ENCODE measurements at regions not wholly inside any gene's neighbourhood (a gene's known extent, or its start where the extent isn't known, plus 50 kb on each side); places are given as distances from the start of the nearest gene placed in this dataset.

DNA sequence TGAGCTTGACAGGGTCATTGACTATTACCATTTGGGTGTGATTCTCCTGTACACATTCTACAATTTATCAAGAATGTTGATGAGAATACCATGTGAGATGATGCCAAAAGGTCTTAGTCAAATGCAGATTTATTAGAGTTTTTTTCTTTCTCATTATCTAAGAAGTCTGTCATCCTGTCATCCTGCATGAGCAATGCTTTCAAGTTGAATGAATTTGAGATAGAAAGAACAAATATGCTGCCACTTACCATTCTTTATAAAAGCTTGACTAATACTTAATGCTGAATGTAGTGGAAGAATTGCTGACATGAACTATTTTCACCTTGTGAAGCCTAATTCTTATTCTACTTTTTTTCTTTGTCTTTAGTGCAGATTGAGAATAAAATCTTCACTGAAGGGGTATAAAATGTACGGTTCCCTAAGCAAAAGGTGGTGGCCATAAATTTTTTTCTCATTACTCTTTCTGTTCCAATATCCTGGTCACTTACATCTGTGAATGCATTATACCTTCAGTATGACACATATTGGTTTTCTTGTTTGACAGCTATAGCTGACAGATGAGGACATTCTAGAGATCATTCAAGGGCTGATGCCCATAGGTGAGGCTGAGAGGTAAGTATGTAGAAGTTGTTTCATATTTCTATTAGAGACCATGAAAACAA lies 1434.7 kb downstream of the SLITRK1 start:
- Histone ChIP-seq H3K9me3 (no peaks in the 10 kb centered on the region), H3K27ac (no peak overlapping the region), H3K9ac (ENCODE audit: low read depth in 2 of 2, low read length in 2 of 2) (no peak overlapping the region), H3K4me3 (no peak overlapping the region), H3K36me3 (no peaks in the 10 kb centered on the region), H3K27me3 (no peaks in the 10 kb centered on the region), H3K4me1 (no peaks in the 10 kb centered on the region)
- intact Hi-C loops (cut with DNase I), result no loop called here
- no peak for DNase-seq
- TF ChIP-seq, protein P1, sequence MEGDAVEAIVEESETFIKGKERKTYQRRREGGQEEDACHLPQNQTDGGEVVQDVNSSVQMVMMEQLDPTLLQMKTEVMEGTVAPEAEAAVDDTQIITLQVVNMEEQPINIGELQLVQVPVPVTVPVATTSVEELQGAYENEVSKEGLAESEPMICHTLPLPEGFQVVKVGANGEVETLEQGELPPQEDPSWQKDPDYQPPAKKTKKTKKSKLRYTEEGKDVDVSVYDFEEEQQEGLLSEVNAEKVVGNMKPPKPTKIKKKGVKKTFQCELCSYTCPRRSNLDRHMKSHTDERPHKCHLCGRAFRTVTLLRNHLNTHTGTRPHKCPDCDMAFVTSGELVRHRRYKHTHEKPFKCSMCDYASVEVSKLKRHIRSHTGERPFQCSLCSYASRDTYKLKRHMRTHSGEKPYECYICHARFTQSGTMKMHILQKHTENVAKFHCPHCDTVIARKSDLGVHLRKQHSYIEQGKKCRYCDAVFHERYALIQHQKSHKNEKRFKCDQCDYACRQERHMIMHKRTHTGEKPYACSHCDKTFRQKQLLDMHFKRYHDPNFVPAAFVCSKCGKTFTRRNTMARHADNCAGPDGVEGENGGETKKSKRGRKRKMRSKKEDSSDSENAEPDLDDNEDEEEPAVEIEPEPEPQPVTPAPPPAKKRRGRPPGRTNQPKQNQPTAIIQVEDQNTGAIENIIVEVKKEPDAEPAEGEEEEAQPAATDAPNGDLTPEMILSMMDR (IDR thresholded peaks at IDR 0.05), result no peak

DNA sequence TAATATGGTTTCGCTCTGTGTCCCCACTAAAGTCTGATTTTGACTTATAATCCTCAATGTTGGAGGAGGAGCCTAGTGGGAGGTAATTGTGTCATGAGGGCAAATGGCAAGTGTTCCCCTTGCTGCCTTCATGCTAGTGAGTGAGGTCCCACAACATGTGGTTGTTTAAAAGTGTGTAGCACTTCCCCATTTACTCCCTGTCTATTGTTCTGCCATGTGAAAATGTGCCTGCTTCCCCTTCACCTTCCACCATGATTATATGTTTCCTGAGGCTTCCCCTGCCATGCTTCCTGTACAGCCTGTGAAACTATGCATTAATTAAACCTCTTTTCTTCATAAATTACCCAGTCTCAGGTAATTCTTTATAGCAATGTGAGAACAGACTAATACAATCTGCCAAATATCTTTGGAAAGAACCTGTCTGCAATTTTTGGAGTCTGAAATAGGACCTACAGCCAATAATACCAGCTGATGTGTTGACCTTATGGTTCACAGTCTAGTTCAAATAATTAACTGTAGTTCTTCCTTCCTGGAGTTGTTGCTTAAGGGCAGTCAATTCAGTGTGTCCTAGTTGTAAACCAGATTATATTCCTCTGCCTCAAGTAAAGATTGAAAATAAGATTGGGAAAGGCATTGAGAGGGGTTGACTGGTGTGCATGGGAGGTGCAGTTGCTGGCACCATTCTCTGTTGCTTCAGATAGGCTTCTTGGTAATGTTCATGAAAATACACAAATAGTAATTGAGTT lies 1442.9 kb downstream of the SLITRK1 start:
- Histone ChIP-seq H3K27ac (no peak overlapping the region), H3K27me3 (no peaks in the 10 kb centered on the region), H3K9me3 (no peaks in the 10 kb centered on the region), H3K4me3 (no peak overlapping the region), H3K4me1 (no peaks in the 10 kb centered on the region), H3K9ac (ENCODE audit: low read depth in 2 of 2, low read length in 2 of 2) (no peak overlapping the region), H3K36me3 (no peaks in the 10 kb centered on the region)
- TF ChIP-seq, protein P1 (IDR thresholded peaks at IDR 0.05), result no peak
- no peak for DNase-seq
- intact Hi-C loops (cut with DNase I), result no loop called here

DNA sequence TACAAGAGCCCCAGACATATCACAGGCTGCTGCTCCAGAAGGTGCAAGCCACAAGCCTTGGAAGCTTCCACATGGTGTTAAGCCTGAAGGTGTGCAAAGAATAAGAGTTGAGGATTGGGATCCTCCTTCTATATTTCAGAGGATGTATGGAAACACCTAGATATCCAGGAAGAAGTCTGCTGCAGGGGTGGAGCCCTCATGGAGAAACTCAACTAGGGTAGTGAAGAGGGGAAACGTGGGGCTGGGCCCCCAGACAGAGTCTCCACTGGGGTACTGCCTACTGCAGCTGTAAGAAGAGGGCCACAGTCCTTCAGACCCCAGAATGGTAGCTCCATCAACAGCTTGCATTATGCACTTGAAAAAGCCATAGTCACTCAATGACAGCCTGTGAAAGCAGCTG lies 1444.0 kb downstream of the SLITRK1 start:
- H3K27ac ChIP-seq, result no peak overlapping the region
- intact Hi-C loops (cut with DNase I), result no loop called here
- TF ChIP-seq, protein P1 (IDR thresholded peaks at IDR 0.05), result no peak
- H3K27me3 ChIP-seq, result no peaks in the 10 kb centered on the region
- H3K36me3 ChIP-seq, result no peaks in the 10 kb centered on the region
- no peak for DNase-seq
- no peaks in the 10 kb centered on the region for H3K9me3 ChIP-seq
- no peak overlapping the region for H3K4me3 ChIP-seq
- no peaks in the 10 kb centered on the region for H3K4me1 ChIP-seq
- H3K9ac ChIP-seq (ENCODE audit: low read depth in 2 of 2, low read length in 2 of 2), result no peak overlapping the region

DNA sequence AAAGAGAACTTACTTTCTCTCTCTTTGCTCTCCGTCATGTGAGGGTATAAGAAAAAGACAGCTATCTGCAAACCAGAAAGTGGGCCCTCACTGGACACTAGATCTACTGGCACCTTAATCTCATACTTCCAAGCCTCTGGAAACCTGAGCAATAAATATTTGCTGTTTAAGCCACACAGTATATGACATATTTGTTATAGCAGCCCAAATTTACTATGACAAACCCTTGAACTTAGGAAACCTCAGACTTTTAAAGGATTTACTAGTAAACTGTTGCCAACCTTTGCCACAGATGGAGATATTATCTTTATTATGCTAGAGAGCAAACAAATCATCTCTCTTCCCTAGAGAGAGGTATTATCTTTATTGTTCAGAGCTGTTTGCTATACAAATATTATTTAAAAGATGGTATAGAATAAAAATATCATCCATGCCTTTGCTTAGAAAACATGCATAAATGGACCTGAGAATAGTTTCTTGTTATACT lies 1446.1 kb downstream of the SLITRK1 start:
- Histone ChIP-seq H3K4me1 (no peaks in the 10 kb centered on the region), H3K36me3 (no peaks in the 10 kb centered on the region), H3K27ac (no peak overlapping the region), H3K9me3 (no peaks in the 10 kb centered on the region), H3K4me3 (no peak overlapping the region), H3K9ac (ENCODE audit: low read depth in 2 of 2, low read length in 2 of 2) (no peak overlapping the region), H3K27me3 (no peaks in the 10 kb centered on the region)
- intact Hi-C loops (cut with DNase I), result no loop called here
- TF ChIP-seq, protein P1 (IDR thresholded peaks at IDR 0.05), result no peak
- no peak for DNase-seq

DNA sequence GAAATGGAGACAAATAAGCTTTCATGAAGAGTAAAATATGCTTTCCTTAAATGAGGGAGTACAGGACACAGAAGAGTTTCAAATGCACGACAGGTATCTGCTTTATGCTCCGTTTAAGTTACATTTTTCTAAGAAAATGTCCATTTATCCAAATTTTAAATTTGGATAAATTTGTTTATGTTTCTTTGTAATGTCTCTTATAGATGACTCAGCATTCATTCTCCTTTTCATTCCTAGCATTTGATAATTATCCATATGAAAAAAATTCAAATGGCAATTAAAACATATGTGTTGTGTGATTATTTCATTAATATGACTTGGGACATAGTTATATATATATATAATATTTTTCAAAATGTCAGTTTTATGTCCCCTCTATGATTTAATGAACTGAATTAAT lies 1449.3 kb downstream of the SLITRK1 start:
- H3K9me3 ChIP-seq, result no peaks in the 10 kb centered on the region
- DNase-seq, result no peak
- intact Hi-C loops (cut with DNase I), result no loop called here
- no peak overlapping the region for H3K9ac ChIP-seq (ENCODE audit: low read depth in 2 of 2, low read length in 2 of 2)
- no peak overlapping the region for H3K4me3 ChIP-seq
- H3K27ac ChIP-seq, result no peak overlapping the region
- no peaks in the 10 kb centered on the region for H3K36me3 ChIP-seq
- TF ChIP-seq, protein P1 (IDR thresholded peaks at IDR 0.05), result no peak
- H3K27me3 ChIP-seq, result no peaks in the 10 kb centered on the region
- no peaks in the 10 kb centered on the region for H3K4me1 ChIP-seq

All from colonic mucosa (tissue), 4 donors.